Body of pancreas (tissue), 4 donors: ENCODE measurements at regions not wholly inside any gene's neighbourhood (a gene's known extent, or its start where the extent isn't known, plus 50 kb on each side); places are given as distances from the start of the nearest gene placed in this dataset.

Experiments
- CTCF ChIP-seq, 7 experiments: fragments of 450-650 bp in 4 of 7; fragments of 200-600 bp in 3 of 7; sonication (generic) in 3 of 7; IDR thresholded peaks; one replicate each; pipeline ENCODE4 v1.5.1; 2016 to 2019; ENCODE audit warnings: antibody characterized with exemption in 7 of 7
- POLR2A ChIP-seq, 3 donors: fragments of 450-650 bp; IDR thresholded peaks; one replicate each; pipeline ENCODE4 v1.6.1; 2016; ENCODE audit warnings: antibody characterized with exemption in 3 of 3, mild to moderate bottlenecking in 2 of 3

GRCh38 chr3:6223572-6223971, 637.3 kb upstream of the GRM7 start:
- TF ChIP-seq POLR2A (IDR thresholded peaks at IDR 0.05) (no peak), CTCF (IDR thresholded peaks at IDR 0.05) (no peak)
